Left lobe of liver (tissue), 2 donors: ENCODE measurements at regions not wholly inside any gene's neighbourhood (a gene's known extent, or its start where the extent isn't known, plus 50 kb on each side); places are given as distances from the start of the nearest gene placed in this dataset.
"Not testable (repeated sequence)": the region's sequence is repeated elsewhere in the genome, so short reads cannot be mapped to it uniquely, and the experiment has no call there.

ENCODE experiments used
- ATAC-seq: fragments of 200-7000 bp; cut with Tn5 transposase; one replicate; pipeline ENCODE4 v1.9.1; 2020; ENCODE audit warnings: mild to moderate bottlenecking, moderate library complexity
- DNase-seq: peaks from one replicate; pipeline ENCODE4 v3.0.0-alpha.2; 2020; ENCODE audit warnings: low spot score
- donor health status: DM: no; HTN: no; CAD: no; lungs with moderate emphysema.
- donor health status: DM: no; HTN: yes; CAD: no.

DNA sequence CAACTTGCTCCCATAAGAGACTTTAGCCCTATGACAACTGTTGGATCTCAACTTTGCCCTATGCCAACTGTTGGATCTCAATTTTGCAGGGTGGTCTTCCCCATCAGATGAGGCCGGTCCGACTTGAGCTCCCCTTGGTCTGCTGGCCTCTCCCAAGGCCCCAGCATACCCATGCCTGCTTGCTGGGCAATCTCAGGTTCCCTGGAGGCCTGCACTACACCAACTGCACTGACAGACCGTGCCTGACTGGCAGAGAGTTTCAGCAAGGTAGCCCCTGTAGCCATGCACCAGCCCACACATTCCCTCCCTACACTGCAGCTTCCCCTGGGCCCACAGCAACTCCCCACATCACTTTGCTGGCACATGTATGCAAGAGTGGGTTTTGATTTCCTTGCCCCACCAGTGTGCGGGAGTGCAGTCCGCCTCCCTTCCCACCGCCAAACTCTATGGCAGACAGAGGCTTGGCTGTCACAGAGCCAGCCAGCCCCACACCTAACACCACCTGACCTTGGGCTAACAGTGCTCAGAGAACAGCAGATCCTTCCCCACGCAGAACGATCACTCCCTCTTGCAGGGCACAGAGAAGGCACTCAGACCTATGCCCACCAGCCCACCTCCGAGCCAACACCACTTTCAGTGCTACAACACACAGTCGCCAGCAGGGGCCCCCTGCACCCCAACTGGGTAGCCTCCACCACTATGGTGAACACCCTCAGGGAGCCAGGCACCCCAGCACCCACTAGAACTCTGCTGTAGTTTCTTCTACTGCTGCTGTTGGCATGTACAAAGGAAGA is 279.9 kb upstream of the COX7C start:
- DNase-seq, result no peak

GRCh38 chr5:86354664-86355063 is 263.1 kb upstream of the COX7C start:
- ATAC-seq (no peak), DNase-seq (no peak)

More for the DNA sequence above, 279.9 kb upstream of the COX7C start:
- no peak for ATAC-seq

GRCh38 chr5:86360801-86361200 is 256.9 kb upstream of the COX7C start:
- DNase-seq (no peak), ATAC-seq (no peak)

- DNase-seq, result no peak
- no peak for ATAC-seq
Measured at GRCh38 chr5:86371061-86371460, 246.7 kb upstream of the COX7C start.

DNA sequence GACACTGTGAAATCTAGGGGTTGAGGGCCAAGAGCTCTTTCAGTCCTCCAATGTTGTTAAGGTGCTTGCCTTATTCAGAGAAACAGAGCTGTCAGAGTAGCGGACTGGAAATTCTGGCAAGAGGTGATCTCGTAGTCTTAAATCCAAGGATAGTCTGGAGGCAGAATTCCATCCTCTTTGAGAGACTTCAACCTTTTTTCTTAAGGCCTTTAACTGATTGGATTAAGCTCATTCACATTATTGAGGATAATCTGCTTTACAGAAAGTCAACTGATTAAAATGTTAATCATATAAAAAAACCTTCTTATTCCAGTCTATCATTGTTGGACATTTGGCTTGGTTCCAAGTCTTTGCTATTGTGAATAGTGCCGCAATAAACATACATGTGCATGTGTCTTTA is 243.1 kb upstream of the COX7C start:
- ATAC-seq, result no peak
- DNase-seq, result no peak

- DNase-seq (no peak), ATAC-seq (no peak)
Measured at GRCh38 chr5:86376214-86376613, 241.5 kb upstream of the COX7C start.

DNA sequence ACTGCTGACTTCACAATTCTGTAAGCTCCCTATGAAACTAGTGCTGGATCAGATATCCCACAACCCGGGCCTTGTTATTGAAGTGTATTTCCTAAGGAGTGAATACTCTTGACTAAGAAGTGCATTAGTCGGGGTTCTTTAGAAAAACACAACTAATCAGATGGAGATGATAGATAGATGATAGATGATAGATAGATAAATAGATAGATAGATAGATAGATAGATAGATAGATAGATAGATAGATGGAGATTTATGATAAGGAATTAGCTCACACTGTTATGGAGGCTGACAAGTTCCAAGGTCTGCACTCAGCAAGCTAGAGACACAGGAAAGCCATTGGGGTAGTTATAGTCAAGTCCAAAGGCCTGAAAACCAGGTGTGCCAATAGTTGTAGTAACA is 214.6 kb upstream of the COX7C start:
- ATAC-seq (no peak), DNase-seq (no peak)

DNA sequence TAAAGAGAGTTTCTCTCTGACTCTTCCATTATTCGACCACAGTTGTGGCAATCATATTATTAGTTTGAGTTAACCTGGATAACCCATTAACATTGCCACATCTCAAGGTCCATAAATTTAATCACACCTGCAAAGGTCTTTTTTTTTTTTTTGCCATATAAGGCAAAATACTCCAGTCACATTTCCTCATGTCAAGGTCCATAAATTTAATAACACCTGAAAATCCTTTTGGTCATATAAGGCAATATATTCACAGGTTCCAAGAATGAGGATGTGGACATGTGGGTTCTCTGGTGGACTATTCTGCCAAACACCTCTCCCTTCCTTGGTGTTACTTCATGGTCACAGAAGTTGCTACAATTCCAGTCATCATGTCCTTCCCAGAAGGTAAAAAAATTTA is 213.5 kb upstream of the COX7C start:
- DNase-seq (no peak), ATAC-seq (no peak)

- DNase-seq, result no peak
- ATAC-seq, result no peak
Measured at GRCh38 chr5:86407711-86408110, 210.0 kb upstream of the COX7C start.

GRCh38 chr5:86411596-86411995 is 206.1 kb upstream of the COX7C start:
- ATAC-seq (no peak), DNase-seq (no peak)

GRCh38 chr5:86427158-86427557 is 190.6 kb upstream of the COX7C start:
- DNase-seq, result no peak
- ATAC-seq, result no peak

- DNase-seq (no peak), ATAC-seq (no peak)
Measured at GRCh38 chr5:86439593-86440110, 178.1 kb upstream of the COX7C start.

DNA sequence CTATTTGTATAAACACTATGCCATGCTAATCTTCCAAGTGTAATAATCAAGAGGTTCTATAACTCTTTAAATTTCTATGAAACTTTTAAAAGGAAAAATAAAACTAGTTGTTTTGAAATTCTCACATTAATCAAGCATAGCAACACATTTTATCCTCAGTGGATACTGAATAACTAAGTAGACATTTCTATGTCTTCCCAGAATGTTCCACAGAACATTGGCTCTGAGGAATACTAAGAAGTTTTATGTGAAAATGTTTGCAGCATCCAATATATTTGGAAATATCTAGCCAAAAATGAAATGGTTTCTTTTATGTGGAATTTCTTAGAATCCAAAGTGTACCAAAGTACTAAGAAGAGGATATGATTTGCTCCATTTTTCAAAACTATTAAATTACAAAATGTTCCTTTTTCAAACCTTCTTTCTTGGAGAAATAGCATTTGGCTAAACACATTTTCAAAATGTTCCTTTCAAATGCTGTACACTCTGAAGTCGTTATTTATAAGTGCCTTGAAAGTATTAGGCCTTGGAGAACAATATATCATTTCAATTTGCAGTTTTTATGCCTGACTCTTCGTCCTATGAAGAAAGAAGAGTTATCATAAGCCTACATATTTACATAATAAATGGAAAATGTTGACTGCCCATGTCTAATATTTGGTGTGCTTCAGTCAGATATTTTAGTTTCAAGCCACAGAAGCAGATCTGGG is 175.6 kb upstream of the COX7C start:
- ATAC-seq, result no peak
- DNase-seq, result no peak

DNA sequence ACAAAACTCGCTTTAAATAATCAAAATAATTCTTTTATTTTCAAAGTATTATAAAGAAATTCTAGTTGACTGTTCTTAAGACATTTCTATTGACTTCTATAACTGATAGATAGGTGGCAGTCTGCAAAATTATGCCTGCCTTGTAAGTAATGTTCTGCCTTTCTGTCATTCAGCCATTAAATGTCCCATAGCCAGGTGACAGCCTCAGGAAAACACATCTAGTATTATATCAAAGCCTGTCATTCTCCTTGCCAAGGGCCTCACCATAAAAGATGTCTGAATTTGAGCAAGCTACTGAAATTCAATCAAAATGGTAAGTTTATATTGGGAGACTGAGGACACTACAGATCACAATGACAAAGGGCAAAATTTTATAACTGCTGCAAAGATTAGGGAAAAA is 170.4 kb upstream of the COX7C start:
- ATAC-seq (no peak), DNase-seq (no peak)

DNA sequence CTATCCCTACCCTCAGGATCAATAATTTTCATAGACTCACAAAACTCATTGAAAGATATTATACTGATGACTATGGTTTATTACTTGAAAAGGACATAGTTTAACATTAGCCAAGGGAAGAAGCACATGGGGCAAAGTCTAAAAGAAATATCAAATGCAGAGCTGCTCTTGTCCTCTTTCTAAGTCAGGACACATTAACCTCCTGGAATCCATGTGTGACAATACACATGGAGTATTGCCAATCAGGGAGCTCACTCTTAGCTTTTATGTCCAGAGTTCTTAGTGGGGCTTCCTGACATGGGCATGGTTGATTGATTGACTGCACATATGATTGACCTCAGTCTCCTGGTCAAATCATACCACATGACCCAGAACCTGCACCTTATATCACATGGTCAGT is 165.5 kb upstream of the COX7C start:
- DNase-seq (no peak), ATAC-seq (no peak)

DNA sequence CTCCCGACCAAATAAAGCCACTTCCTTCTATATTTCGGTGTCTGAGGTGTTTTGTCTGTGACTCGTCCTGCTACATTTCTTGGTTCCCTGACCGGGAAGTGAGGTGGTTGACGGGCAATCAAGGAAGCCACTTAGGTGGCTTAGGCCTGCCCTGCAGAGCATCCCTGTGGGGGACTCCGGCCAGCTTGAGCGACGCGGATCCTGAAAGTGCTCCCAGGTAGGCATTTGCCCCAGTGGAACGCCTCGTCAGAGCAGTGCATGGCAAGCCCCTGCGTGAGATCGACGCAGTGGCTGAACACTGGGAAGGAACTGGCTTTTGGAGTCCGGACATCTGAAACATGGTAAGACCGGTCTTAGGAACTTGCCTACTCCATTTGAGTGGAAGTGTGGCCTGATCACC is 157.2 kb upstream of the COX7C start:
- ATAC-seq, result no peak

GRCh38 chr5:86461169-86461956 is 156.4 kb upstream of the COX7C start:
- ATAC-seq, result peak; percentile 42
- DNase-seq, result no peak

More for the DNA sequence above, 157.2 kb upstream of the COX7C start:
- no peak for DNase-seq

DNA sequence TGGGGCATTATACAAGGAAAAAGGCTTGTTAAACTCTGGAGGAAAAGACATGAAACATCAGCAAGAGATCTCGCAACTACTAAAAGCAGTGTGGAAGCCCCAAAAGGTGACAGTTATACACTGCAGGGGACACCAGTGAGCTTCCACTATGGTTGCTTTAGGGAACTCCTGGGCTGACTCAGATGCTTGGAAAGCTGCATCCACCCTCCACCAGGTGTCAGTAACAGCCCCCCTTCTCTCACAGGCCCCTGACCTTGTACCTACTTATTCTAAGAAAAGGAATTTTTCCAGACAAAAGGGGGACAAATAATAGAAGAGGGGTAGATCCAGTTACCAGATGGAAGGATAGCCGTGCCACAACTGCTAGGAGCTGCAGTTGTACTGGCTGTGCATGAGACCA is 154.4 kb upstream of the COX7C start:
- ATAC-seq (no peak), DNase-seq (no peak)

GRCh38 chr5:86465052-86465838 is 152.5 kb upstream of the COX7C start:
- no peak for ATAC-seq
- no peak for DNase-seq

GRCh38 chr5:86466721-86467120 is 151.0 kb upstream of the COX7C start:
- ATAC-seq, DNase-seq: not testable (repeated sequence)

DNA sequence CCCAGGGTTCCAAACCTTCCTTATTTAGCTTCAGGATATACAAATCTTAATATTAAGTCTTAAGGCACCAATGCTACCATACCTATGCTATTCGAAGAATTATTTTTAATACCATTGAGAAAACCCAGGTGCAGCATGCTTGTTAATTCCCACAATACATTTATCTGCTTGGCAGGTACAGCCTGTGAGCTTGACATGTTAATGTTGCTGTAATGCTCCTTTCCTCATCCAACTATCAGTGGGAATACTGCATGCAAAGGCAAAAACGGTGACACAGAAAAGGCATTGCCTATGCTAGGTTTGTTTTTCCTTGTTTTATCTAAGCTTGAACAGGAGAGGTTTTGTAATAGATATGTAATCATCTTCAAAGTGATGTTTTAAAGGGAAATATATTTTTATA is 135.7 kb upstream of the COX7C start:
- ATAC-seq, result no peak
- no peak for DNase-seq
